SKM-1 treated with dmso at 0.1 percent for 144 hours (cell line): ENCODE measurements at regions not wholly inside any gene's neighbourhood (a gene's known extent, or its start where the extent isn't known, plus 50 kb on each side); places are given as distances from the start of the nearest gene placed in this dataset.

ENCODE experiments used
- DNase-seq: peaks from one replicate; lab custom pipeline; 2025; ENCODE audit not compliant: unreplicated experiment; lab: John Stamatoyannopoulos, UW

DNA sequence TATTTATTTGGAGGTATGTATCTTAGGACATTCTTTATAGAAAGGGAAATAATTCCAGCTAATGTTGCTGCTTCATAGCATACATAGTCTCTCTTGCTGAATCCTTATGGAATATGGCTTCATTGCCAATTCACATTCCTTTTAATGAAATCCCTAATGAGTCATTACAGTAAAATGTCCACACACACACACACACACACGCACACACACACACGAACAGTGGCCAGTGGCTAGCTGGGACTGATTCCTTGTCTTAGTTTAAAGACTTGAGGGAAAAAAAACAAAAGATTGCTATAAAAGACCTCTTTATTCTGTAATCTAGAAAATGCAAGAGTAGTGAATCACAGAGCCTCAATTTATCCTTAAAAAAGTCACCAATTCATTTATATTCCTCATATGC, 301.6 kb downstream of the SLITRK6 start:
- no peak for DNase-seq

DNA sequence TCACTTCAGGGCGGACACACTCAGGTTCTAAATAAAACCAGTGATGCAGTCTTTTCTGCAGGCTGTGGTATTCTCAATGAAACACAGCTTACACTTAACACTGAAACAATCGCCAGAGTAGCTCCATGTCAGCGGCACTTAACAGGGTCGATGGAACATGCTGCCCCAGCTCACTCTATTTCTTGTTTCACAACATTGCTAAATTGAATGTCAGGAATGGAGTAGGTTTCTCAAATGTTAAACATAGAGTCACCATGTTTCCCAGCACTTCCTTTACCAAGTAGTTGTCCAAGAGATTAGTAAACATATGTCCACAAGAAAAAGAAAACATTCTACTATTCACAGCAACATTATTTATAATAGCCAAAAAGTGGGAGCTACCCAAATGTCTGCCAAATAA, 306.9 kb downstream of the SLITRK6 start:
- DNase-seq: no peak

DNA sequence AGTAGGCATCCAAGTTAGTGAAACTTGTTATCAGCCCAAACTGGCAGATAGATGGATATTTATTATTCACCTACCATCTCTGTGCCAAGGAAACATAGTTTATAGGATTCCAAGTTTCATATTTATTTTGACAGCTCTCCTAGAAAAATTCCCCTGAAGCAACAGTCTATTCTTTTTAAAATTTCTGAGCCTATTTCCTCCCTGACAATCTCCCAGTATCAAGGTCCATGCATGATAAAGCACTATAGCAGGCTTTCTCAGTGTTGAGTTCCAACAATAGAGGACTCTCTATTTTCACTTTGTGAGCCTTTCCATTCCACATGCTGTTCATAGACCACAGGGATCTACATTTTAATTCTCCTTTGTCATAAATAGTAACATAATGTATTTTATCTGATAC, 312.6 kb downstream of the SLITRK6 start:
- DNase-seq: no peak

DNA sequence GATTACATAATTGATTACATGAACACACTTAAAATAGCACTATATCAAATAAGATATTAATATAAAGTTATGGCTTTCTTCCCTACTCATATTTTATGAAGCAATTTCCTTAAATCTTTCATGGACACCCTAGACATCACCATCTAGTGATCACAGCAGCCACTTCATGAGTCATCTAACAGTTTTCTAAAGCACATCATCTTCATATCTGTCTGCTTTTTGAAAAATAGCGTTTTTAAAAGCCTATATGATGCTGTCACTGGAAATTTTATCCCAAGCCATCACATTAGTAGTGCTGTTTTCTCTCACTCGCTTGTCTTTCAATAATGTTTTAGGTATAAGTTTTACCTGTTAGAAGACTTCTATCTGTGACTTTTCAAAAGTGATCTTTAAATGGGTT, 326.1 kb downstream of the SLITRK6 start:
- DNase-seq: no peak

DNA sequence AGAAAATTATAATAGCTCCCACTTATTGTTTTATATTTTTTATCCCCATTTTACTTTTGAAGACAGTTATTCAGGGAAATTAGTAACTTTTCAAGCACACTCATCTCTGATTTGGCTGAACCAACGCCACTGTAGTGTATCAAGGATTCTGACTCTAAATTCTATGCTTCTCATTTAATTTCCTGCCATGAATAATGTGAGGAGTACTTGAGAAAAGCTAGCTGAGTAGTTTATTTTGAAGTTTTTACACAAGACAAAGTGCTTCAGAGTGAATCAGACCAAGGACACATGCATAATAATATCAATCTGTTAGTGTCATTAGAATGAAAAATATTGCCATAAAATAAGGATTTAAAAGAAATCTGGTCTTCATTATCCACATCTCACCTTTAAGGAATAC, 329.9 kb downstream of the SLITRK6 start:
- no peak for DNase-seq

DNA sequence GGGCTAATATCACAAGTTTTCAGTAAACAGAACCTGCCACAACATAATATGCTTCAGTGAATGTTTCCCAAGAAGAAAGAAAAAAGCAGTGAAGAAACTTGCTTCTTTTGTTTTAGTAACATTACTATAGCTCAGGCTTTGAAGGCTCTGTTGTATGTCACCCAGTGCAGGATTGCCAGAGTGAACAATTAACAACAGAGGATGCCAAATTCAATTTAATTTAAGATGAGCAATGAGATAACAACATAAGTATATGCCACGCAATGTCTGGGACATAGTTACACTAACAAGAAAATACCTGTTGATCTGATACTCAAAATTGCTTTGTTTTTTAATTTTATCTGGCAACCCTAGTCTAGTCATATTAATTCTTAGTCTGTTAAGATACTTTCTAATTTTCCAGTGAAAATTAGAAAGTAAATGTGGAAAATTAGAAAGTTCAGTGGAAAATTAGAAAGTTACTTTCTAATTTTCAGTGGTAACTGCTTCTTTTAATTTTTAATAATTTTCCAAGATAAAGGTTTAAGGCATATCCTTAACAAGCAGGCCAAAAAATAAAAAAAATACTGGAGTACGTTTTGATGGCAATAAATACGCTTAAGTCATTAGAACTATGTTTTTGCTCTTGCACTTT, 336.3 kb downstream of the SLITRK6 start:
- DNase-seq: no peak

DNA sequence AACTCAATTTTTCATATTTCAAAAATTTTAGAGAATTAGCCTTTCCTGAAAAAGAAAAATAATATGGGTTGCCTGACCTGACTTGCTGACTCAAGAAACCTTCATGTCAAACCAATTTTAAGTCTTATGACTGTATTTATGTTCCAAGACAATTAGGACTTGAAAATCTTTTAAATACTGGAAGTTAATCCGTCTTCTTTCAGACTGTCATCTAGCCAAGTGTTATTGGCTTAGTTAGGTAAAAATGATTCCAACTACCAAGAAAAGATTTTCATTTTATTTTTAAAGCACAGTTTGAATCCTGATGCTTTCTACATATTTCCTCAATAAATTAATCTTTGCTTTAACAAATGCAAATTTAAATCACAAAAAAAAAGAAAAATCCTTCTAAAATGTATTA, 337.6 kb downstream of the SLITRK6 start:
- no peak for DNase-seq

DNA sequence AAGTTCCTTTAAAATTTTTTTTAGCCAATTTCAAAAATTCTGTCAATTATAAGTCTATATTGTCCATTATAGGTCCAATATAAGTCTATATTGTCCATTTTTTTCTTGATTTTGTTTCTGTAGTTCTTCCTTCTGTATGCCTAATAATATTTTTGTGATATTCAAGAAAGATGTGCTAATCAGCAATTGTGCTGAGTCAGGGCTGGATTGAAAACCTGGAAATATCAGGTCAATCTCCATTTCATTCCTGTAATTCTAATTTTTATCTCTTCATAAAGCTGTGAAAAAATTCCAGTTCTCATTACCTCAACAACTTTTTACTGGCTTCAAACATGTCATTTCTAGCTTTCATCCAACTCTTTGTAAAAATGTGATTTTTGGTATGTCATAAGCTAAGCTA, 353.7 kb downstream of the SLITRK6 start:
- DNase-seq: no peak

DNA sequence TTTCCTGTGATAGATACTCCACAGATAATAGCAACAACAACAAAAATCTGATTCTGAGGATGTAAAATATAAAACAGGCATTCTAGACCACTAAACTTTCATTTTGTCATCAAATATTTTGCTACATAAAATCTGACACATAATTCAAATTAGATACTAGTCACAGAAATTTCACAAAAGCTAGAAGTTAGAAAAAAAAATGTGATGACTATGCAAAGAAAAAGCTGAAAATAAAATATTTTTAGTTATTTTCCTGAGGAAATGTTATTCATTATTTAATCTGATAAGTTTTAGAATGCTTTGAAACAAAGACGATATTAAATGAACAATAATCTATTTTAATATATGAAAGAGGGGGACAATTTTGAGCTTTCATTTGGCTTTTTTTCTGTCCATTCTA, 357.2 kb downstream of the SLITRK6 start:
- DNase-seq: no peak

DNA sequence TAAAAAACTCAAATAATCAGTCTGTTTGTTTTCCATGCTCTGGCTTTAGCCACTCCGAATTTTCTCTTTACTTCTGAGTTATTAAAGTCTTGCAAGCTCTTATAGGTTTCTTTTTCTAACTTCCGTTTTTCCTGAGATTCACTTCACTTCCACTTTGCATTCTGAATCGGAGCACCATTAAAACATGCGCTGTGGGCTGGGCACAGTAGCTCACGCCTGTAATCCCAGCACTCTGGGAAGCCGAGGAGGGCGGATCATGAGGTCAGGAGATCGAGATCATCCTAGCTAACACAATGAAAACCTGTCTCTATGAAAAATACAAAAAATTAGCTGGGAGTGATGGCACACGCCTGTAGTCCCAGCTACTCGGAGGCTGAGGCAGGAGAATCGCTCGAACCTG, 357.9 kb downstream of the SLITRK6 start:
- no peak for DNase-seq

DNA sequence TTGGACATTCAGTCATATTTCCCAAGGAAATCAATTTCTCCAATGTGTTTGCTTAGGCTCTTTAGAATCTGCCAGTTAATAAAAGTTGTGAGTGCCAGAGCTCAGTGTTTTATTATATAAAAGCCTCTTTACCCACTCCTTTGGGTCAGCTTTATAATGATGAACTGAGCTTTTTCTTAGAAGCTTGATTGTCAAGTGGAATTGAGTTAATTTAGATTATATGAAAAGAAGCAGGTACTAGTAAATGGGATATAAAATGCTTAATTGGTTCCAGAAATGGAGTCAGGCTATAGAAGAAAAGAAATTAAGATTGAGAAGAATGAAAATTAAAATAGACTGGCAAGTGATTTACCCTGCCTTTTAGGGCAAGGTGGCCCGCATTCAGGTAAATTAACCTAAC, 363.2 kb downstream of the SLITRK6 start:
- DNase-seq: no peak

DNA sequence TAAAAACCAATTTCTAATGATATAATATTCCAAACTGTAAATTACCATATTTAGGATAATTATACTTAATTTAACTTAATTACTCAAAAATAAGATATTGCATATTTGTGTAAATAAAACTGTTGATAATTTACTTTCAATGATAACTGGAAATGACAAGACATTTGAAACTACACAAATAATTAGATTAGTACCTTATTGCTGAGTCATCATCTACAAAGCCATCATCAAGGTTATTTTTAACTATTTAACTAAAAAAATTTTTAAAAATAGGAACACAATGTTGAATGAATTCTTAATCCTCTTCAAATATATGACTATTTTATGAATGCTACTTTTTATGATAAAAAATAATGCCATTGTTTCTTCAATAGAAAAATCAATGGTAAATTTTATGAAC, 364.3 kb downstream of the SLITRK6 start:
- no peak for DNase-seq

DNA sequence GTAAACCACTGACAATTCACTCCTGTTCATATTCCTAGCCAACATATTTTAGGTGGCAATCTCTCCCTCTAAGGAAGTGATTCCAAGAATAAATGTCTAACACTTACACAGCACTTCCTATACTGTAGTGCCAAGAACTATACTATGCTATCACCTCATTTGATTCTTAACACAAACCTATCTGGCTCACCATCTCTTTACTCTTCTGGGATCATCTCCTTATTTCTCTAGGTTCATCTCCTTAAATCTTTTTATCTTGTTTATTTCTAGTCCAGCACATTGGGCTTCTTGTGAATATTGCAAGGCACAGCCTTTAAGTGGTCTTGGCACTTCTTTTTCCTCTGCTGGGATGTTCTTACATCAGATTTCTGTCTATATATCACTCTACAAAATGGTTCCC, 366.3 kb downstream of the SLITRK6 start:
- no peak for DNase-seq

DNA sequence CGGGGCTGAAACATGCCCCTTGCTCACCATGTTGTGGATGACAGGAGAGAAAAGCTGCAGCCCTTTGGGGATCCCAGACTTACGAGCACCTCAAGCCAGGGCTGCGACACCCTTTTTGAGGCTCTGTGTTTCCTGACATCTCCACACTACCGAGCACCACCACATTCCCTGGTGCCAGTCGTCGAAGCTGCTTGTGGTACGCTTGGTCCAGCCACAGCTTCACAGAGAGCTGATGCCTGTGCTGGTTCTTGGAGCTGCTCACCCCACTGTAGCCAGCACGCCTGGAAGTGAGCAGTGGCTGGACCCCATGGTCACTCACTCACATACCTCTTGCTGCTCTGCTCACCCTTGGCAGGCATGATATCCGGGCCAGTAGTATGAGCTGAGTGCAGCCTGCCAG, 367.5 kb downstream of the SLITRK6 start:
- no peak for DNase-seq

DNA sequence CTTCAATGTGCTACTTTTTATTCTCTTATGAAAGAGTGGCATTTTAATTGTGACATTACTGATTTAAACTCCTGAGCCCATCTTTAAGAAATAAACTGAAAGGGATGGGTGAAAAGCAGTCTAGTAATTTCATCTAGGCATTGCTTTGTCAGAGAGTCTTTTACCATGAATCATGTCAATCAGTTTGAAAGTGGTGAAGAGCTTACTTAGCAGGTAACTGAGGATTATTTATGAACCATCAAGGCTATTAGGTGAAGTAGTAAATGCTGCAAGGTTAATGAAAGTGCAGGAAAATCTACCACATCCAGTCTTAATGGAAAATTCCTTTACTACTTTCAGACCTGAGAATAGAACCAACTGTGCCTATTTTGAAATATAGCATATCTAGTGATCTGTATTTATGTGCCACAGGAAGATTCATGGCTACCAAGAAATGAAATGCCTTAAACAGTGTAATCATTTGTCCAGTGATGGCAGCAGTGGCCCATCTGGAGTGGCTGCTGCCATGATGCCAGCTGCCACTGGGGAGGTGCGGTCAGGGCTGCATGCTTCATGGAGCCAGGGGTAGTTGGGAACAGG, 368.9 kb downstream of the SLITRK6 start:
- DNase-seq: no peak

DNA sequence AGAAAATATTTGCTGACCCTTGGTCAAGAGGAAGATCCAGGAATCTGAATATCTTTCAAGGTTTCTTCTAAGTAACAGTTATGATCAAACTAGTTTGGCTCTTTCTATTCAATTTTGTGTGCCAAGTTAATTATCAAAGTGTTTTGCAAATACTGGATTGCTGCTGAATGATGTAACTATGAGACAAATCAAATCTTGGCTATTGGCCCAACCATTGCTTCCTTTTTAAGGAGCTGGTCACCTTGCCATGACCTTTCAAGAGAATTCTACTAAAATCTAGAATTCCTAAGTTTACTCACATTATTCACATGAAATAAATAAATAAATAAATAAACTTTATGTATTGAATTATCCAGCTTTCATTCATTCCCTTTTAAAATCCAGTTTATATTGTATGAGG, 371.8 kb downstream of the SLITRK6 start:
- DNase-seq: no peak

DNA sequence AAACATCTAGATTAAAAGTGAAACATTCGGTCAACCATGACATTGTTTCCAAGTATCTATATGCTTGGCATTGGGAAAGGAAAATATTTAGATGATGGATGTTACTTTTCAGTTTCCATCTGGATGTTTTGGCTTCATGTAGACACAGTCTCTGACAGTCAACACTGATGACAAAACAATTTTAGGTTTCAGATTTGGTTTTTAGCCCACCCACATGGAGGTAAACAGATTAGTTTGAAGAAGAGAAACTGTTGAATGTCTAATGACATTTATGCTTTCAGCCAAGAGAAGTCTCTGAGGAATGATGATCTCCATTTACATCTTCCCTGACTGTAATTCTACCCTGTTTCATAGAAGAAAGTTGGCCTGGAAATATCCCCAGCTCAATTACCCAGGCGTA, 379.1 kb downstream of the SLITRK6 start:
- DNase-seq: no peak

DNA sequence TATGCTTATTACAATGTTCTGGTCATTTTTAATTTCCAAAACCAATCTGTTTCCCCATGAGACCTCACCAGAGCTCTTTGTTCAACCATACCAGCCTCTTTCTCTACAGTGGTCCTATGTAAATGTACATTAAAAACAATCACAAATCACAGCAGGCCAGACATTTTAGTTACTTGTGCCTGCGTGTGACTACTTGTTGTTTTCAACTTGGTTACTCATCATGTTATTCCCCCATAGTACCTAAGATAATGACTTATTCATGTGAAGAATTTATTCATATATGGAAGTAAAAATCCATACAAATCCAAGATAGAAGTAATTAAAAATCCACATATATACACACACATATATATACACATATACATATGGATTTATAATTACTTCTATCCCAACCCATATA, 379.6 kb downstream of the SLITRK6 start:
- DNase-seq: no peak

DNA sequence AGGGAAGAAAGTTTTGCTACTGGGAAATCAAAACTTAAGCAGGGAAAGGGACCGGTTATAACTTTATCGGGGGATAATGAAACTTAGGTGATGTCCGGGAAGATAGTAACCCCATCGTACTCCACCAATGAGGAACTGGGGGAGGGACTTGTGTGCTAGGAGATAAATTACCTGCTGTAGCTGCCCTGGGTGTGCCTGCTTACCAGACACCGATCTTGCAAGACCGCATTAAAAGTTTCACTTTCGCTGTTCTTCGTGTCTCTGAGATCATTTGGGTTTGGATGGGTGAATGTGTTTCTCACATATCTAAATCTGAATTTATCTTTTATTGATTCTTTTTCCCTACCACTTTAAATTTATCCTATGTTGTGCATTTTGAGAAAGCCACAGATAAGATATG, 381.4 kb downstream of the SLITRK6 start:
- no peak for DNase-seq

DNA sequence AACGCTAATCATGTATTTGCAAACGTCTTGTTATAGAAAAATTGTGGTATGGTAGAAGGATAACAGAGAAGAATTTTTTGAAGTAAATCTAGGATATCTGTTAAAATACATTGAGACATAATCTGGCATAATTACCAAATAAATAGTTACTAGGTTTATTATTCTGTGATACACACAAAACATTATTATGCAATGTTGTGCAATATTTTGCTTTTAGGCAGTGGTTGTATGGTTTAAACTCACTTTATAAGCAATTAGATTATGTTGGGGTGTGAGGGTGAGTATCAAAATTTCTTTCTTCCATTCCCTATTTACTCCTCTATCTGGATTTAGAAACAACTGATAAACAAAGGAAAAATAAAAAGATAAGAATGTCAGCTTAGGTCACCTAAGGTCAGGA, 385.6 kb downstream of the SLITRK6 start:
- no peak for DNase-seq

DNA sequence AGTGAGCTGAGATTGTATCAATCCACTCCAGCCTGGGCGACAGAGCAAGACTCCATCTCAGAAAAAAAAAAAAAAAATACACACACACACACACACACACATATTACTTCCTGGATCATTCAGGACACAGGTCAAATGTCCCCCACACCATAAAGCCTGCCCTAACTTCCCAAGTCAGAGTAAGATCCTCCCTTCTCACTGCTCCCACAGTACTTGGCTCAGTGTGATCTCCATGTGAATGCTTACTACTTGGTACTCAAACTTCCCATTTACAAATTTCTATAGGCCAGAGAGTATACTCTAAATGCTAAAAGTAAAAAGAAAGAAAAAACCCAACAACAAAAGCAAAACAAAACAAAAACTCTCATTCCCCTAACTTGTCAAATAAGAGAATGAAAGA, 386.8 kb downstream of the SLITRK6 start:
- no peak for DNase-seq

DNA sequence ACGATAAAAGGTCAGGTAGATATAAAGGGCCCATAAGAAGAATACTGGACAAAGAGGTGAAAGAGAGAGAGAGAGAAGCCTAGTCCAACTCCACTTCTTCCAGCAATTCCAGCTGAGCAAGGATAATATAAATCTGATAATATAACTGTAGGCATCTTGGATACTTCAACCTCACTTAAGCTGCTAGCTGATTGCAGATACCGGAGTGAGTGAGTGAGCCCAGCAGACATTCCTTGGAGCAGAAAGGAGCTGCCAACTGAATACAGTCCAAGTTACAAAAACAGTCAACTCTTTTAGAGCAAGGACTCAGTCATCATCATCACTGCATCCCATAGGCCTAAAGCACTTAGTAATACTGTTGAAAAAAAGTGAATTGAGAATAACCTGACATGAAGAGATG, 387.6 kb downstream of the SLITRK6 start:
- no peak for DNase-seq

DNA sequence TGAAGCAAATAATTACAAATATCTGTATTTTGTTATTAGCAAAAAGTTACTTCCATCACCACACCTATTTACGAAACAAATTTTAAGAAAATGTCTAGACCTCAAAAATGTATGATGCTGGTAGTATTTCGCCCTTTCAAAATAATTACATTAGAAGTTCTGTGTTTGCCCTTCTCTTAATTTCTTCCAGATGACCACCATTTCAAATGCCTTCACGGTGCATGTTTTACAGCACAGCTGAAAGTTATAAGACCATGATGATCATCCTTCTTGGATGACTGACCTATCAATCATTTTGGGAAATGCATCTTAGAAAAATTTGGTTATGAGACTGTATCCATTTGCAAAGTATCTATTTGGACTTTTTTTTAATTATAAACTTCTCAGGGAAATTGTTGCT, 390.8 kb downstream of the SLITRK6 start:
- DNase-seq: no peak
